Fibroblast of mammary gland (primary cell): ENCODE measurements at regions not wholly inside any gene's neighbourhood (a gene's known extent, or its start where the extent isn't known, plus 50 kb on each side); places are given as distances from the start of the nearest gene placed in this dataset.

Experiments
- DNase-seq: peaks from one replicate; pipeline ENCODE4 v3.0.0-alpha.2; 2010; ENCODE audit warnings: low read depth
- H3K4me3 ChIP-seq: 2 replicates; pipeline ENCODE4 v1.5.1; 2011; ENCODE audit warnings: low read depth, mild to moderate bottlenecking, low read length, moderate library complexity; ENCODE audit not compliant: control insufficient read depth
- CTCF ChIP-seq: conservative IDR thresholded peaks from 2 replicates; pipeline ENCODE4 v1.5.1; 2011; ENCODE audit warnings: low read depth, low read length, inconsistent platforms; ENCODE audit not compliant: control insufficient read depth, insufficient read depth

- H3K4me3 ChIP-seq: no peak overlapping the region
- no peak for TF ChIP-seq CTCF
- no peak for DNase-seq
Measured at GRCh38 chr3:27779176-27779575, 57.1 kb upstream of the EOMES start.

GRCh38 chr3:27789420-27789819 lies 67.3 kb upstream of the EOMES start:
- no peak overlapping the region for H3K4me3 ChIP-seq
- TF ChIP-seq CTCF: no peak
- no peak for DNase-seq

GRCh38 chr3:27791956-27792355 lies 69.8 kb upstream of the EOMES start:
- TF ChIP-seq CTCF: no peak
- no peak overlapping the region for H3K4me3 ChIP-seq
- no peak for DNase-seq

GRCh38 chr3:27792869-27793268 lies 70.7 kb upstream of the EOMES start:
- no peak overlapping the region for H3K4me3 ChIP-seq
- no peak for DNase-seq
- no peak for TF ChIP-seq CTCF

- no peak for TF ChIP-seq CTCF
- H3K4me3 ChIP-seq: no peak overlapping the region
- no peak for DNase-seq
Measured at GRCh38 chr3:27794211-27794610, 72.1 kb upstream of the EOMES start.

GRCh38 chr3:27796365-27796875 lies 74.3 kb upstream of the EOMES start:
- TF ChIP-seq CTCF: no peak
- DNase-seq: no peak

GRCh38 chr3:27797773-27798172 lies 75.7 kb upstream of the EOMES start:
- DNase-seq: no peak
- H3K4me3 ChIP-seq: no peak overlapping the region
- TF ChIP-seq CTCF: no peak

More at GRCh38 chr3:27796365-27796875, 74.3 kb upstream of the EOMES start:
- no peak overlapping the region for H3K4me3 ChIP-seq
